ENCODE measurements at regions not wholly inside any gene's neighbourhood (a gene's known extent, or its start where the extent isn't known, plus 50 kb on each side); places are given as distances from the start of the nearest gene placed in this dataset.

GRCh38 chr1:216919060-216919970 lies 196.1 kb upstream of the ESRRG start:
- no peak for TF ChIP-seq CTCF (IDR thresholded peaks at IDR 0.05; ENCODE audit: borderline replicate concordance, extremely low read depth, insufficient read depth)
- H3K27ac ChIP-seq (ENCODE audit: low read depth in 2 of 2, low read length in 2 of 2): no peak overlapping the region

GRCh38 chr1:216916890-216917438 lies 193.7 kb upstream of the ESRRG start:
- DNase-seq: no peak
- H3K36me3 ChIP-seq (ENCODE audit: control insufficient read depth in 2 of 3, insufficient read depth in 3 of 3, low read length in 3 of 3): no peaks in the 10 kb centered on the region
- no peak overlapping the region for H3K27ac ChIP-seq (ENCODE audit: low read depth in 2 of 2, low read length in 2 of 2)
- intact Hi-C loops (cut with DNase I): no loop called here
- no peak overlapping the region for H3K9ac ChIP-seq (ENCODE audit: low read length in 3 of 3)
- peaks cover 0 to 2% (median 0%) of the 10 kb centered on the region in 3 donors for H3K4me1 ChIP-seq (ENCODE audit: control insufficient read depth in 2 of 3, insufficient read depth in 2 of 3, low read depth in 1 of 3, low read length in 3 of 3)
- no peak for FAIRE-seq
- H3K27me3 ChIP-seq (ENCODE audit: control insufficient read depth, insufficient read depth, low read length): no peaks in the 10 kb centered on the region
- H3K4me3 ChIP-seq (ENCODE audit: low read length in 3 of 3): no peak overlapping the region
- no peak for TF ChIP-seq CTCF (IDR thresholded peaks at IDR 0.05; ENCODE audit: borderline replicate concordance, extremely low read depth, insufficient read depth)
- H3K9me3 ChIP-seq (ENCODE audit: control insufficient read depth in 2 of 3, insufficient read depth in 1 of 3, low read length in 3 of 3): no peaks in the 10 kb centered on the region

More at GRCh38 chr1:216919060-216919970, 196.1 kb upstream of the ESRRG start:
- Histone ChIP-seq H3K36me3 (ENCODE audit: control insufficient read depth in 2 of 3, insufficient read depth in 3 of 3, low read length in 3 of 3) (no peaks in the 10 kb centered on the region), H3K9ac (ENCODE audit: low read length in 3 of 3) (no peak overlapping the region), H3K9me3 (ENCODE audit: control insufficient read depth in 2 of 3, insufficient read depth in 1 of 3, low read length in 3 of 3) (no peaks in the 10 kb centered on the region), H3K4me3 (ENCODE audit: low read length in 3 of 3) (no peak overlapping the region), H3K4me1 (ENCODE audit: control insufficient read depth in 2 of 3, insufficient read depth in 2 of 3, low read depth in 1 of 3, low read length in 3 of 3) (peaks cover 0 to 3% (median 2%) of the 10 kb centered on the region in 3 donors), H3K27me3 (ENCODE audit: control insufficient read depth, insufficient read depth, low read length) (no peaks in the 10 kb centered on the region)
- intact Hi-C loops (cut with DNase I): no loop called here
- FAIRE-seq: no peak
- DNase-seq: peak in 1 of 5 donors; percentile 15

GRCh38 chr1:216914974-216915373 lies 191.7 kb upstream of the ESRRG start:
- TF ChIP-seq CTCF (IDR thresholded peaks at IDR 0.05; ENCODE audit: borderline replicate concordance, extremely low read depth, insufficient read depth): no peak
- intact Hi-C loops (cut with DNase I): no loop called here
- Histone ChIP-seq H3K4me3 (ENCODE audit: low read length in 3 of 3) (no peak overlapping the region), H3K9me3 (ENCODE audit: control insufficient read depth in 2 of 3, insufficient read depth in 1 of 3, low read length in 3 of 3) (no peaks in the 10 kb centered on the region), H3K4me1 (ENCODE audit: control insufficient read depth in 2 of 3, insufficient read depth in 2 of 3, low read depth in 1 of 3, low read length in 3 of 3) (no peaks in the 10 kb centered on the region), H3K9ac (ENCODE audit: low read length in 3 of 3) (no peak overlapping the region), H3K27me3 (ENCODE audit: control insufficient read depth, insufficient read depth, low read length) (no peaks in the 10 kb centered on the region), H3K36me3 (ENCODE audit: control insufficient read depth in 2 of 3, insufficient read depth in 3 of 3, low read length in 3 of 3) (no peaks in the 10 kb centered on the region), H3K27ac (ENCODE audit: low read depth in 2 of 2, low read length in 2 of 2) (no peak overlapping the region)
- DNase-seq (no peak), FAIRE-seq (no peak)

Data from kidney (tissue), 13 donors.